Erythroblast (primary cell): ENCODE measurements at regions not wholly inside any gene's neighbourhood (a gene's known extent, or its start where the extent isn't known, plus 50 kb on each side); places are given as distances from the start of the nearest gene placed in this dataset.
A peak's percentile ranks its signal among the peaks of the same experiment; 100 is the strongest.

Source experiments
- DNase-seq, 2 experiments: peaks; one replicate each; lab custom pipeline; 2025; lab: John Stamatoyannopoulos, UW
- GATA1 ChIP-seq: IDR thresholded peaks from 2 replicates; pipeline ENCODE4 v1.6.1; 2011; ENCODE audit warnings: low read depth, mild to moderate bottlenecking, control low read depth, low read length, moderate library complexity
- POLR2A ChIP-seq: IDR thresholded peaks from 2 replicates; pipeline ENCODE4 v1.6.1; 2011; ENCODE audit warnings: mild to moderate bottlenecking, low read length

- TF ChIP-seq GATA1 (no peak), POLR2A (no peak)
Measured at GRCh38 chr1:245025525-245025924, 129.3 kb upstream of the KIF26B start.

GRCh38 chr1:245023222-245023621 lies 131.6 kb upstream of the KIF26B start:
- no peak for TF ChIP-seq GATA1
- no peak for TF ChIP-seq POLR2A
- DNase-seq, result no peak

More at GRCh38 chr1:245025525-245025924, 129.3 kb upstream of the KIF26B start:
- DNase-seq, result peak in 1 of 2 experiments; percentile 19

- DNase-seq, result peak in 1 of 2 experiments; percentile 27
- TF ChIP-seq GATA1 (no peak), POLR2A (no peak)
Measured at GRCh38 chr1:245019910-245020486, 134.8 kb upstream of the KIF26B start.

- TF ChIP-seq POLR2A (no peak), GATA1 (no peak)
- no peak for DNase-seq
Measured at GRCh38 chr1:245016700-245017099, 138.1 kb upstream of the KIF26B start.

- TF ChIP-seq POLR2A (no peak), GATA1 (no peak)
- no peak for DNase-seq
Measured at GRCh38 chr1:245015031-245015430, 139.8 kb upstream of the KIF26B start.

- TF ChIP-seq GATA1, result no peak
- no peak for TF ChIP-seq POLR2A
- DNase-seq, result no peak
Measured at GRCh38 chr1:245014247-245015029, 140.3 kb upstream of the KIF26B start.

- no peak for DNase-seq
Measured at GRCh38 chr1:245010018-245010614, 144.7 kb upstream of the KIF26B start.

GRCh38 chr1:245008761-245009160 lies 144.4 kb upstream of the HNRNPU start:
- no peak for DNase-seq
- TF ChIP-seq POLR2A (no peak), GATA1 (no peak)

More at GRCh38 chr1:245010018-245010614, 144.7 kb upstream of the KIF26B start:
- no peak for TF ChIP-seq POLR2A
- no peak for TF ChIP-seq GATA1

- DNase-seq, result no peak
- TF ChIP-seq GATA1 (no peak), POLR2A (no peak)
Measured at GRCh38 chr1:245007852-245008251, 143.5 kb upstream of the HNRNPU start.

- no peak for DNase-seq
- TF ChIP-seq GATA1, result no peak
- TF ChIP-seq POLR2A, result no peak
Measured at GRCh38 chr1:245003246-245003645, 138.9 kb upstream of the HNRNPU start.

GRCh38 chr1:245001252-245001651 lies 136.9 kb upstream of the HNRNPU start:
- no peak for TF ChIP-seq GATA1
- TF ChIP-seq POLR2A, result no peak
- DNase-seq, result no peak

- DNase-seq, result no peak
- TF ChIP-seq POLR2A (no peak), GATA1 (no peak)
Measured at GRCh38 chr1:245000872-245001188, 136.5 kb upstream of the HNRNPU start.

- peak in 1 of 2 experiments; percentile 7 for DNase-seq
Measured at GRCh38 chr1:244999644-245000043, 135.3 kb upstream of the HNRNPU start.

GRCh38 chr1:244998717-244999346 lies 134.5 kb upstream of the HNRNPU start:
- TF ChIP-seq GATA1 (no peak), POLR2A (no peak)
- no peak for DNase-seq
